ENCODE measurements at regions not wholly inside any gene's neighbourhood (a gene's known extent, or its start where the extent isn't known, plus 50 kb on each side); places are given as distances from the start of the nearest gene placed in this dataset.

DNA sequence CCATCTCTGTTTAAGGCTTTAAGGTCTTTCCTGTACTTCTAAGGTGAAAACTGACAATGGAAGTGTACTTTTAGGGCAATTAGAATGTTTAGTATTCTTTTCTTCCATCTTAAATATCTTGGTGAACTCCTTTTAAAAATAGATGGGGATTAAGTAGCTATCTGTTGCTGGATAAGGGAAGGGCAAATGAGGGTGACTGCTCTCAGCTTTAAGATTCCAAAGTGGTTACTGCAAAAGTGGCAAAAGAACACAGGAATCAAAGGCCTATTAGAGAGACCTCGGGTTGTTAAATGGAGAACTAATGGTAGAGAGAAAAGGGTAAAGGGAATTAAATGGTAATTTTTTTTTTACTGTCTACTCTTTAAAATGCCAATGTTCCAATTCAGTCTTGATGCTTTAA lies 774.1 kb upstream of the B3GALT2 start:
- H3K4me1 ChIP-seq (ENCODE audit: insufficient read depth, low read length): no peaks in the 10 kb centered on the region
- CTCF ChIA-PET: no interaction called here
- peaks cover 0 to 1% (median 0%) of the 10 kb centered on the region in 3 donors for H3K36me3 Mint-ChIP-seq
- no peaks in the 10 kb centered on the region for H3K36me3 ChIP-seq (ENCODE audit: insufficient read depth, low read length)
- peaks cover 0 to 3% (median 0%) of the 10 kb centered on the region in 5 donors for H3K9me3 Mint-ChIP-seq
- H3K4me3 Mint-ChIP-seq: no peak overlapping the region
- peak overlapping the region in 1 of 8 donors; percentile 49 for H3K27ac Mint-ChIP-seq
- H3K4me1 Mint-ChIP-seq: peaks cover 4 to 12% (median 7%) of the 10 kb centered on the region in 3 donors
- H3K27ac ChIP-seq (ENCODE audit: low read depth, low read length): no peak overlapping the region
- peaks cover 0 to 2% of the 10 kb centered on the region in 2 donors for H3K27me3 Mint-ChIP-seq
- no peaks in the 10 kb centered on the region for H3K9me3 ChIP-seq (ENCODE audit: low read length)
- no peaks in the 10 kb centered on the region for H3K27me3 ChIP-seq (ENCODE audit: insufficient read depth, low read length, poor library complexity, severe bottlenecking)
- POLR2A ChIA-PET: no interaction called here
- no peak for DNase-seq
- no peak overlapping the region for H3K4me3 ChIP-seq (ENCODE audit: low read length)

DNA sequence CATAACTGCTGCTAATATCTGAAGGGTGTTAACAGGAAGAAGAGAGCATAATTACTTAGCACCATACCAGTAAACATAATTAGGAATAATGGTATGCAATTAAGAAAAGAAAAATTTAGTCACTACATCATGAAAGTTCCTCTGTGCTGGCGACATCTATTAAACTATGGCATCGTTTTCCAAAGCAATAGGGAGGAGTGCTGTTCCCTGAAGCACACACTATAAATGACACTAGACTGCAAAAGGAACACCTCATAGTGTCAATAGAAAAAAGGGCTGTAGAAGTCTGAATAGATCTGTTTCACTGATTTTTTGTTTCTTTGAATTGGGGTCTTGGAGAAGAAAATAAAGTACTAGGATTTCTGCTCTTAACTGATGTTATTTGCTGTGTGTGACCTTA lies 773.6 kb upstream of the B3GALT2 start:
- Histone ChIP-seq H3K27me3 (ENCODE audit: insufficient read depth, low read length, poor library complexity, severe bottlenecking) (no peaks in the 10 kb centered on the region), H3K4me3 (ENCODE audit: low read length) (no peak overlapping the region), H3K36me3 (ENCODE audit: insufficient read depth, low read length) (no peaks in the 10 kb centered on the region), H3K4me1 (ENCODE audit: insufficient read depth, low read length) (no peaks in the 10 kb centered on the region), H3K9me3 (ENCODE audit: low read length) (no peaks in the 10 kb centered on the region), H3K27ac (ENCODE audit: low read depth, low read length) (no peak overlapping the region)
- peaks cover 0 to 3% (median 0%) of the 10 kb centered on the region in 5 donors for H3K9me3 Mint-ChIP-seq
- no peak overlapping the region for H3K4me3 Mint-ChIP-seq
- peaks cover 4 to 12% (median 7%) of the 10 kb centered on the region in 3 donors for H3K4me1 Mint-ChIP-seq
- no peak overlapping the region for H3K27ac Mint-ChIP-seq
- peaks cover 0 to 2% of the 10 kb centered on the region in 2 donors for H3K27me3 Mint-ChIP-seq
- H3K36me3 Mint-ChIP-seq: peaks cover 0 to 1% (median 0%) of the 10 kb centered on the region in 3 donors
- ChIA-PET POLR2A (no interaction called here), CTCF (no interaction called here)
- no peak for DNase-seq

DNA sequence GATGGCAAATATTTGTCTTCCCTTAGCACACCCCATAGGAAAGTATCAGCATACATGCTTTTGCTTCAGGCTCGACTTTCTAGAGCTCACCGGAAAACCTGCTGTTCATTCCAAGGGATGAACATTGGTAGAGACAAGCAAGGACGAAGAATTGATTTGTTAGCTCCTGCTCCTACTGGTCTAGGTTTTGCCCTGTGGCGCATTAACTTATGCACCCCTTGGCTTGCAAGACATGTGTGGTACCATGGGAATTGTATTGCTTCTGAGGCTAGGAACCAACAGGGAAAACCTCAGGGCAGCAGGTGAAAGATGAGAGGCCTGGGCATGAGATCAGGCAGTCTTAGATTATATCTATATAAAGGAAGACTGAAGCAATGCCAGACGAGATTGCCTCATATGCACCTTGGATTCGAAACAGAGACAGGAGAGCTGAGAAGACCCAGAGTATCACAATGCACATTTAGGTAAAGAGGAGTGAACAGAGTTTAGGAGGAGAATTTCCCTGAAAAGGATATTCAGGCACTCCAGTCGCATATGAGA lies 771.2 kb upstream of the B3GALT2 start:
- Mint-ChIP-seq H3K27me3 (no peaks in the 10 kb centered on the region), H3K9me3 (peaks cover 0 to 3% (median 0%) of the 10 kb centered on the region in 5 donors), H3K4me1 (no peaks in the 10 kb centered on the region), H3K27ac (no peak overlapping the region), H3K4me3 (no peak overlapping the region), H3K36me3 (peaks cover 0 to 1% (median 0%) of the 10 kb centered on the region in 3 donors)
- Histone ChIP-seq H3K27me3 (ENCODE audit: insufficient read depth, low read length, poor library complexity, severe bottlenecking) (no peaks in the 10 kb centered on the region), H3K4me1 (ENCODE audit: insufficient read depth, low read length) (no peaks in the 10 kb centered on the region), H3K4me3 (ENCODE audit: low read length) (no peak overlapping the region), H3K36me3 (ENCODE audit: insufficient read depth, low read length) (no peaks in the 10 kb centered on the region), H3K27ac (ENCODE audit: low read depth, low read length) (no peak overlapping the region), H3K9me3 (ENCODE audit: low read length) (no peaks in the 10 kb centered on the region)
- ChIA-PET POLR2A (no interaction called here), CTCF (no interaction called here)
- no peak for DNase-seq

DNA sequence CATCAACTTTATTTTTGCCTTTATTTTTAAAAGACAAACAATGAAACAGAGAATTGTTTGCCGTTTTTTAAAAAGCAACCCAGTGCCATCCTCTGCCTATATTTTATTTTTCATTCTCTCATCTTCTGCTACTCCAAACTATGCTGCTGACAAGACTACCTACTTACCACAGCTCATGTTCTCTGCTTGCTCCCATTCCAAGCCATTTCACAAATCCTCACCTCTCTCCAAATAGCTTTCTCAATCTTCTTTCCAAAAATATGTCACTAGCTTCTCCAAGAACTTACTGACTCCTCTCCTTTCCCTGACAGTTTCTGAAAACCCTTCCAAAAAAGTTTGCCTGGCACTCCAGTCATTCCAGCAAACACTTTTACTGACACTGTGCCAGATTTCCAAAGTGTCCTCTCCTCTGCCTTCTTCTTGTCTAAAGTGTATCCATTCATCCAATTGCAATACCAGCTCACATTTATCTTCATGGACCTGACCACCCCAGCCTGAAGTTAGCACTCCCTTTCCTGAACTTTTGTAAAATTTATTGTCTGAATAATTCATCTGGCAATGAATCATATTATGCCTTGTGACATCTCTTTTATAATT lies 766.5 kb upstream of the B3GALT2 start:
- ChIA-PET CTCF (interaction anchor here (0.7 kb wide), 1 partner anchor 451 kb away, joined by 3 read pairs; no protein-coding TSS in a partner anchor), POLR2A (no interaction called here)
- peaks cover 0 to 7% (median 0%) of the 10 kb centered on the region in 5 donors for H3K9me3 Mint-ChIP-seq
- no peaks in the 10 kb centered on the region for H3K4me1 ChIP-seq (ENCODE audit: insufficient read depth, low read length)
- DNase-seq: no peak
- H3K36me3 Mint-ChIP-seq: peaks cover 0 to 1% (median 0%) of the 10 kb centered on the region in 3 donors
- H3K27me3 Mint-ChIP-seq: no peaks in the 10 kb centered on the region
- no peaks in the 10 kb centered on the region for H3K27me3 ChIP-seq (ENCODE audit: insufficient read depth, low read length, poor library complexity, severe bottlenecking)
- no peaks in the 10 kb centered on the region for H3K36me3 ChIP-seq (ENCODE audit: insufficient read depth, low read length)
- peak overlapping the region in 2 of 8 donors; percentile 34 to 37 for H3K27ac Mint-ChIP-seq
- H3K4me3 Mint-ChIP-seq: no peak overlapping the region
- H3K4me3 ChIP-seq (ENCODE audit: low read length): no peak overlapping the region
- H3K9me3 ChIP-seq (ENCODE audit: low read length): no peaks in the 10 kb centered on the region
- H3K4me1 Mint-ChIP-seq: no peaks in the 10 kb centered on the region
- no peak overlapping the region for H3K27ac ChIP-seq (ENCODE audit: low read depth, low read length)

DNA sequence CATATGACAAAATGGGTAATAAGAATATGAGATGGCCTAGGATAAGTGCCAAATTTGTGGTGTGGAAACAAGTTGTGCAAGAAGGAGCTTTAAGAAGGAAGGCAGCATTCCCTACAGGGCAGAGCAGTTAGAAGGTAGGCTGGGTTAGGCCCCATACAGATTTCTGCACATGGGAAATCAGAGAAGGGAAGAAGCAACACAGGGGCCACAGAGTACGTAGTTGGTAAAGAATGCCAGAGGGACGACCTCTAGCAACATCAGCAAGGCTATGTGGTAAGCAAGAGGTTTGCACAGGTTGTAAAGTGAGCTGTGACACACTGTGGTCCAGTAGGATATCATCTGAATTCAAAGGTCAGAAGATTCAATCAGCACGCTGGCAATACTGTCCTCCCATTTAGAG lies 765.6 kb upstream of the B3GALT2 start:
- Histone ChIP-seq H3K4me3 (ENCODE audit: low read length) (no peak overlapping the region), H3K27me3 (ENCODE audit: insufficient read depth, low read length, poor library complexity, severe bottlenecking) (no peaks in the 10 kb centered on the region), H3K9me3 (ENCODE audit: low read length) (no peaks in the 10 kb centered on the region), H3K36me3 (ENCODE audit: insufficient read depth, low read length) (no peaks in the 10 kb centered on the region), H3K4me1 (ENCODE audit: insufficient read depth, low read length) (no peaks in the 10 kb centered on the region), H3K27ac (ENCODE audit: low read depth, low read length) (no peak overlapping the region)
- H3K4me3 Mint-ChIP-seq: no peak overlapping the region
- H3K36me3 Mint-ChIP-seq: peaks cover 0 to 1% (median 0%) of the 10 kb centered on the region in 3 donors
- no peak overlapping the region for H3K27ac Mint-ChIP-seq
- peaks cover 1 to 8% (median 3%) of the 10 kb centered on the region in 5 donors for H3K9me3 Mint-ChIP-seq
- no peak for DNase-seq
- CTCF ChIA-PET: interaction anchor here (1.3 kb wide), 1 partner anchor 13 kb away, joined by 3 read pairs; no protein-coding TSS in a partner anchor
- POLR2A ChIA-PET: no interaction called here
- H3K4me1 Mint-ChIP-seq: no peaks in the 10 kb centered on the region
- no peaks in the 10 kb centered on the region for H3K27me3 Mint-ChIP-seq

DNA sequence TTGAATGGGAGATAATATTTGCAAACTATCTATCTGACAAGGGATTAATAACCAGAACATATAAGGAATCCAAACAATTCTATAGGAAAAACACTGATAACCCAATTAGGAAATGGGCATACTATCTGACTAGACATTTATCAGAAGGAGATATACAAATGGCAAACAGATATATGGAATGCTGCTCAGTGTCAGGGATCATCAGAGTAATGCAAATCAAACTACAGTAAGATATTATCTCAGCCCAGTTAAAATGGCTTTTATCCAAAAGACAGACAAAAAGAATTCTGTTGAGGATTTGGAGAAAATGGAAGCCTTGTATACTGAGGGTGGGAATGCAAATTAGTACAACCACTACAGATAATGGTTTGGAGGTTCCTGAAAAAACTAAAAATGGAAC lies 758.0 kb upstream of the B3GALT2 start:
- CTCF ChIA-PET: no interaction called here
- Histone ChIP-seq H3K27ac (ENCODE audit: low read depth, low read length) (no peak overlapping the region), H3K27me3 (ENCODE audit: insufficient read depth, low read length, poor library complexity, severe bottlenecking) (no peaks in the 10 kb centered on the region), H3K9me3 (ENCODE audit: low read length) (no peaks in the 10 kb centered on the region), H3K36me3 (ENCODE audit: insufficient read depth, low read length) (no peaks in the 10 kb centered on the region), H3K4me3 (ENCODE audit: low read length) (no peak overlapping the region), H3K4me1 (ENCODE audit: insufficient read depth, low read length) (no peaks in the 10 kb centered on the region)
- POLR2A ChIA-PET: no interaction called here
- Mint-ChIP-seq H3K36me3 (peaks cover 0 to 20% (median 0%) of the 10 kb centered on the region in 3 donors), H3K4me1 (no peaks in the 10 kb centered on the region), H3K4me3 (no peak overlapping the region), H3K27me3 (no peaks in the 10 kb centered on the region), H3K9me3 (peaks cover 5 to 7% (median 6%) of the 10 kb centered on the region in 5 donors), H3K27ac (no peak overlapping the region)
- DNase-seq: no peak

DNA sequence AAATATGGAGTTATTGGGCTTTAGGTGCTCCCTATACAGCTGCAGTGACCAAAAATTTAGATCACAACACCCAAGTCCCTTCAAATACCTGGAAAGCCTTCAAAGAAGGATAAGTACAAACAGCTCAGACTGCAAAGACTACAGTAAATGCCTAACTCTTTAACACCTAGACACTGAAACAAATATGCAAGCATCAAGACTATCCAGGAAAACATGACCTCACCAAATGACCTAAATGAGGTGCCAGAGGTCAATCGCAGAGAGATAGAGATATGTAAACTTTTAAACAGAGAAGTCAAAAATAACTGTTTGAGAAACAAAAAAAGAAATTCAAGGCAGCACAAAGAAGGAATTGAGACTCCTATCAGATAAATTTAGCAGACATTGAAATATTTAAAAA lies 753.8 kb upstream of the B3GALT2 start:
- POLR2A ChIA-PET: no interaction called here
- H3K27ac Mint-ChIP-seq: peak overlapping the region in 1 of 8 donors; percentile 1

DNA sequence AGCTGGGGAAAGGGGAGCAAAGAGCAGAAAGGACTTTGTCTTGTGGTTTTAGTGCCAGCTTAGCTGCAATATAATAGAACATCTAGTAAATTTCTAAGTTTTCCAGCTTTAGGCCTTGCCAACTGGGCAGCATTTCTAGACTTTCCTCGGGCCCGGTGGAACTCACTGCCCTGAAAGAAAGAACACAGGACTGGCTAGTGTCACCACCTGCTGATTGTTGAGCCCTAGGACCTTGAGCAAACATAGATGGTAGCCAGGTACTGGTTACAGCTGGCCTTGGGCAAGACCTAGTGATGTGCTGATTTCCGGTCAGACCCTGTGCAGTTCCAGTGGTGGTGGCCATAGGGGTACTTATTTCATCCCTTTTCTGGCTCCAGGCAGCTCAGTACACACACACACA lies 753.2 kb upstream of the B3GALT2 start:
- no peak for DNase-seq
- H3K27me3 ChIP-seq (ENCODE audit: insufficient read depth, low read length, poor library complexity, severe bottlenecking): no peaks in the 10 kb centered on the region
- no peaks in the 10 kb centered on the region for H3K4me1 ChIP-seq (ENCODE audit: insufficient read depth, low read length)
- no peak overlapping the region for H3K27ac ChIP-seq (ENCODE audit: low read depth, low read length)
- POLR2A ChIA-PET: no interaction called here
- H3K36me3 ChIP-seq (ENCODE audit: insufficient read depth, low read length): no peaks in the 10 kb centered on the region
- H3K4me3 Mint-ChIP-seq: no peak overlapping the region
- no peak overlapping the region for H3K4me3 ChIP-seq (ENCODE audit: low read length)
- peaks cover 0 to 3% (median 0%) of the 10 kb centered on the region in 5 donors for H3K9me3 Mint-ChIP-seq
- peaks cover 0 to 14% (median 0%) of the 10 kb centered on the region in 3 donors for H3K36me3 Mint-ChIP-seq
- no peaks in the 10 kb centered on the region for H3K9me3 ChIP-seq (ENCODE audit: low read length)
- H3K27ac Mint-ChIP-seq: no peak overlapping the region
- H3K4me1 Mint-ChIP-seq: no peaks in the 10 kb centered on the region
- H3K27me3 Mint-ChIP-seq: no peaks in the 10 kb centered on the region
- CTCF ChIA-PET: interaction anchor here (1.3 kb wide), 1 partner anchor 12 kb away, joined by 3 read pairs; no protein-coding TSS in a partner anchor

More for the DNA sequence above, 753.8 kb upstream of the B3GALT2 start:
- peaks cover 0 to 3% (median 0%) of the 10 kb centered on the region in 5 donors for H3K9me3 Mint-ChIP-seq
- no peaks in the 10 kb centered on the region for H3K9me3 ChIP-seq (ENCODE audit: low read length)
- H3K4me1 ChIP-seq (ENCODE audit: insufficient read depth, low read length): no peaks in the 10 kb centered on the region
- no peaks in the 10 kb centered on the region for H3K27me3 ChIP-seq (ENCODE audit: insufficient read depth, low read length, poor library complexity, severe bottlenecking)
- no peak overlapping the region for H3K4me3 ChIP-seq (ENCODE audit: low read length)
- H3K27ac ChIP-seq (ENCODE audit: low read depth, low read length): no peak overlapping the region
- DNase-seq: no peak
- no peak overlapping the region for H3K4me3 Mint-ChIP-seq
- no peaks in the 10 kb centered on the region for H3K27me3 Mint-ChIP-seq
- H3K36me3 ChIP-seq (ENCODE audit: insufficient read depth, low read length): no peaks in the 10 kb centered on the region
- CTCF ChIA-PET: no interaction called here
- H3K4me1 Mint-ChIP-seq: no peaks in the 10 kb centered on the region
- H3K36me3 Mint-ChIP-seq: peaks cover 0 to 14% (median 0%) of the 10 kb centered on the region in 3 donors
